Activated CD4-positive, alpha-beta T cell treated with anti-CD3 and anti-CD28 coated beads, Interleukin-2, Interleukin-6, amounts not matched to agents 100 ng/mL and 50 ng/mL, durations not matched to agents 16 hours and 8 hours (primary cell): ENCODE measurements at regions not wholly inside any gene's neighbourhood (a gene's known extent, or its start where the extent isn't known, plus 50 kb on each side); places are given as distances from the start of the nearest gene placed in this dataset.

ENCODE experiments used
- DNase-seq: peaks from one replicate; pipeline ENCODE4 v3.0.0-alpha.2; 2020

- DNase-seq: no peak
These were observed 135.4 kb downstream of the SLITRK6 start for GRCh38 chr13:85663856-85664255.

- DNase-seq: no peak
These were observed 137.0 kb downstream of the SLITRK6 start for GRCh38 chr13:85662186-85662585.

GRCh38 chr13:85661675-85662074 lies 137.5 kb downstream of the SLITRK6 start:
- no peak for DNase-seq

GRCh38 chr13:85659493-85659892 lies 139.7 kb downstream of the SLITRK6 start:
- DNase-seq: no peak

GRCh38 chr13:85657942-85658341 lies 141.3 kb downstream of the SLITRK6 start:
- no peak for DNase-seq

- DNase-seq: no peak
These were observed 144.2 kb downstream of the SLITRK6 start for GRCh38 chr13:85655040-85655439.

GRCh38 chr13:85654227-85654626 lies 145.0 kb downstream of the SLITRK6 start:
- DNase-seq: no peak

- DNase-seq: no peak
These were observed 145.5 kb downstream of the SLITRK6 start for GRCh38 chr13:85653681-85654080.

- DNase-seq: no peak
These were observed 146.7 kb downstream of the SLITRK6 start for GRCh38 chr13:85652491-85652890.

- no peak for DNase-seq
These were observed 147.8 kb downstream of the SLITRK6 start for GRCh38 chr13:85651440-85651839.

- DNase-seq: no peak
These were observed 148.6 kb downstream of the SLITRK6 start for GRCh38 chr13:85650613-85651012.

- no peak for DNase-seq
These were observed 158.5 kb downstream of the SLITRK6 start for GRCh38 chr13:85640727-85641126.

- no peak for DNase-seq
These were observed 160.3 kb downstream of the SLITRK6 start for GRCh38 chr13:85638815-85639393.

- no peak for DNase-seq
These were observed 161.0 kb downstream of the SLITRK6 start for GRCh38 chr13:85638265-85638664.

GRCh38 chr13:85632526-85633195 lies 166.6 kb downstream of the SLITRK6 start:
- DNase-seq: no peak

GRCh38 chr13:85631801-85632200 lies 167.4 kb downstream of the SLITRK6 start:
- DNase-seq: no peak

- DNase-seq: no peak
These were observed 172.6 kb downstream of the SLITRK6 start for GRCh38 chr13:85626603-85627002.

- DNase-seq: no peak
These were observed 179.9 kb downstream of the SLITRK6 start for GRCh38 chr13:85619321-85619720.

- DNase-seq: no peak
These were observed 180.7 kb downstream of the SLITRK6 start for GRCh38 chr13:85618521-85618920.

GRCh38 chr13:85616275-85616674 lies 182.9 kb downstream of the SLITRK6 start:
- no peak for DNase-seq

GRCh38 chr13:85615031-85615430 lies 184.2 kb downstream of the SLITRK6 start:
- DNase-seq: no peak

- no peak for DNase-seq
These were observed 189.2 kb downstream of the SLITRK6 start for GRCh38 chr13:85610024-85610423.

GRCh38 chr13:85608255-85608829 lies 190.9 kb downstream of the SLITRK6 start:
- DNase-seq: no peak

GRCh38 chr13:85603735-85604134 lies 195.5 kb downstream of the SLITRK6 start:
- no peak for DNase-seq

- no peak for DNase-seq
These were observed 197.7 kb downstream of the SLITRK6 start for GRCh38 chr13:85601526-85601925.
